Neural cell (in vitro differentiated cells): ENCODE measurements at regions not wholly inside any gene's neighbourhood (a gene's known extent, or its start where the extent isn't known, plus 50 kb on each side); places are given as distances from the start of the nearest gene placed in this dataset.

Experiments used
- H2AFZ ChIP-seq: fragments of 200-600, 300-800 bp; sonication (generic), shearing (Covaris generic); 2 replicates; pipeline ENCODE4 v1.6.0; 2014; ENCODE audit warnings: low read depth, mild to moderate bottlenecking, antibody characterized with exemption, low read length, moderate library complexity
- H3F3A ChIP-seq: fragments of 200-600 bp; shearing (Covaris generic); 2 replicates; pipeline ENCODE4 v1.6.1; 2016; ENCODE audit warnings: mild to moderate bottlenecking, moderate library complexity, mixed read lengths, antibody characterized with exemption, low read length; ENCODE audit not compliant: insufficient read depth, poor library complexity, severe bottlenecking
- H3K27ac ChIP-seq: fragments of 200-600, 300-800 bp; sonication (generic), shearing (Covaris generic); 2 replicates; pipeline ENCODE4 v1.5.1; 2014; ENCODE audit warnings: mild to moderate bottlenecking, low read length, moderate library complexity
- H3K27me3 ChIP-seq: fragments of 300-800, 200-600 bp; sonication (generic), shearing (Covaris generic); 2 replicates; pipeline ENCODE4 v1.6.0; 2014; ENCODE audit warnings: mild to moderate bottlenecking, low read depth, low read length, moderate library complexity; ENCODE audit not compliant: insufficient read depth
- H3K36me3 ChIP-seq: fragments of 300-800, 200-600 bp; sonication (generic), shearing (Covaris generic); 2 replicates; pipeline ENCODE4 v1.5.1; 2014; ENCODE audit warnings: mild to moderate bottlenecking, antibody characterized with exemption, low read length, moderate library complexity; ENCODE audit not compliant: insufficient read depth
- H3K4me2 ChIP-seq: fragments of 300-800, 200-600 bp; sonication (generic), shearing (Covaris generic); 2 replicates; pipeline ENCODE4 v1.6.0; 2014; ENCODE audit warnings: mild to moderate bottlenecking, low read length
- H3K4me3 ChIP-seq: fragments of 300-800, 200-600 bp; sonication (generic), shearing (Covaris generic); 2 replicates; pipeline ENCODE4 v1.5.1; 2014; ENCODE audit warnings: mild to moderate bottlenecking, low read length, moderate library complexity
- H3K79me2 ChIP-seq: fragments of 200-600 bp; shearing (Covaris generic); replicated peaks from 2 replicates; pipeline ENCODE4 v1.6.0; 2014; ENCODE audit warnings: mild to moderate bottlenecking, low read length, moderate library complexity; ENCODE audit not compliant: insufficient read depth
- H3K9ac ChIP-seq: fragments of 300-800, 200-600 bp; sonication (generic), shearing (Covaris generic); 2 replicates; pipeline ENCODE4 v1.6.1; 2016; ENCODE audit warnings: mild to moderate bottlenecking, low read length, mixed read lengths
- H3K9me2 ChIP-seq: fragments of 200-600 bp; shearing (Covaris generic); 2 replicates; pipeline ENCODE4 v1.6.1; 2016; ENCODE audit warnings: mild to moderate bottlenecking, low read length, mixed read lengths; ENCODE audit not compliant: insufficient read depth
- H3K9me3 ChIP-seq: fragments of 200-600, 300-800 bp; sonication (generic), shearing (Covaris generic); 2 replicates; pipeline ENCODE4 v1.6.1; 2016; ENCODE audit warnings: mild to moderate bottlenecking, mixed run types, low read length, moderate library complexity, mixed read lengths
- H4K20me1 ChIP-seq: fragments of 200-600 bp; shearing (Covaris generic); 2 replicates; pipeline ENCODE4 v1.6.1; 2016; ENCODE audit warnings: mild to moderate bottlenecking, mixed run types; ENCODE audit not compliant: insufficient read depth
- EP300 ChIP-seq: fragments of 450-650 bp; conservative IDR thresholded peaks from 2 replicates; pipeline ENCODE4 v1.6.1; 2014; ENCODE audit warnings: antibody characterized with exemption, mild to moderate bottlenecking, moderate library complexity; ENCODE audit not compliant: poor library complexity, severe bottlenecking
- EZH2 ChIP-seq: fragments of 200-600, 300-800 bp; shearing (Covaris generic), sonication (generic); IDR thresholded peaks from 2 replicates; pipeline ENCODE4 v1.6.1; 2014; ENCODE audit warnings: antibody characterized with exemption, low read length, borderline replicate concordance, mild to moderate bottlenecking; ENCODE audit not compliant: insufficient read depth, poor library complexity, severe bottlenecking
- MXI1 ChIP-seq: fragments of 450-650 bp; conservative IDR thresholded peaks from 2 replicates; pipeline ENCODE4 v1.6.1; 2014; ENCODE audit warnings: antibody characterized with exemption, mild to moderate bottlenecking; ENCODE audit not compliant: poor library complexity, severe bottlenecking
- POLR2AphosphoS5 ChIP-seq: IDR thresholded peaks from 2 replicates; pipeline ENCODE4 v1.6.1; 2012
- RAD21 ChIP-seq: fragments of 450-650 bp; conservative IDR thresholded peaks from 2 replicates; pipeline ENCODE4 v1.6.1; 2014; ENCODE audit warnings: antibody characterized with exemption, mild to moderate bottlenecking, moderate library complexity
- SMC3 ChIP-seq: fragments of 450-650 bp; conservative IDR thresholded peaks from 2 replicates; pipeline ENCODE4 v1.6.1; 2014; ENCODE audit warnings: antibody characterized with exemption, mild to moderate bottlenecking, moderate library complexity; ENCODE audit not compliant: poor library complexity
- TAF1 ChIP-seq: IDR thresholded peaks from 2 replicates; pipeline ENCODE4 v1.6.1; 2012; ENCODE audit warnings: low read depth
- TF ChIP-seq, protein P1 (sequence below): IDR thresholded peaks from 2 replicates; pipeline ENCODE4 v1.6.1; 2012; ENCODE audit warnings: borderline replicate concordance
- TF ChIP-seq, protein P2 (sequence below): fragments of 450-650 bp; IDR thresholded peaks from 2 replicates; pipeline ENCODE4 v1.5.1; 2014; ENCODE audit warnings: antibody characterized with exemption, mild to moderate bottlenecking, moderate library complexity; ENCODE audit not compliant: poor library complexity, severe bottlenecking

DNA sequence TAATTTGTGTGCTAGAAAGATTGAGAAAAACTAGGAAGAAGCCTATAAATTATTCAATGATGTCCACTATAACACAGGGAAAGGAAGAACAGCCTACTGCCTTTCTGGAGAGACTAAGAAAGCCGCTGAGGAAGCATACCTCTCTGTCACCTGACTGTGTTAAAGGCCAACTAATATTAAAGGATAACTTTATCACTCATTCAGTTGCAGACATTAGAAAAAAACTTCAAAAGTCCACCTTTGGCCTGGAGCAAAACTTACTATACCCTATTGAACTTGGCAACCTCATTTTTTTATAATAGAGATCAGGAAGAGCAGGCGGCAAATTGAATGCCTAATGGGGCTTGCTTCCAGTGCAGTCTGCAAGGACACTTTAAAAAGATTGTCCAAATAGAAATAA lies 309.5 kb upstream of the HSFY2 start:
- Histone ChIP-seq H3K79me2 (no peaks in the 10 kb centered on the region), H3K27ac (no peak overlapping the region), H3K4me3 (no peak overlapping the region), H3K36me3 (no peaks in the 10 kb centered on the region), H3K9ac (no peak overlapping the region), H3K4me2 (no peak overlapping the region), H3K9me2 (no peaks in the 10 kb centered on the region), H3F3A (no peaks in the 10 kb centered on the region), H3K27me3 (no peaks in the 10 kb centered on the region), H2AFZ (no peak overlapping the region), H4K20me1 (no peaks in the 10 kb centered on the region), H3K9me3 (no peaks in the 10 kb centered on the region)
- TF ChIP-seq POLR2AphosphoS5 (no peak), MXI1 (no peak), SMC3 (no peak), EZH2 (no peak), RAD21 (no peak), TAF1 (no peak), EP300 (no peak)
- TF ChIP-seq, protein P1, sequence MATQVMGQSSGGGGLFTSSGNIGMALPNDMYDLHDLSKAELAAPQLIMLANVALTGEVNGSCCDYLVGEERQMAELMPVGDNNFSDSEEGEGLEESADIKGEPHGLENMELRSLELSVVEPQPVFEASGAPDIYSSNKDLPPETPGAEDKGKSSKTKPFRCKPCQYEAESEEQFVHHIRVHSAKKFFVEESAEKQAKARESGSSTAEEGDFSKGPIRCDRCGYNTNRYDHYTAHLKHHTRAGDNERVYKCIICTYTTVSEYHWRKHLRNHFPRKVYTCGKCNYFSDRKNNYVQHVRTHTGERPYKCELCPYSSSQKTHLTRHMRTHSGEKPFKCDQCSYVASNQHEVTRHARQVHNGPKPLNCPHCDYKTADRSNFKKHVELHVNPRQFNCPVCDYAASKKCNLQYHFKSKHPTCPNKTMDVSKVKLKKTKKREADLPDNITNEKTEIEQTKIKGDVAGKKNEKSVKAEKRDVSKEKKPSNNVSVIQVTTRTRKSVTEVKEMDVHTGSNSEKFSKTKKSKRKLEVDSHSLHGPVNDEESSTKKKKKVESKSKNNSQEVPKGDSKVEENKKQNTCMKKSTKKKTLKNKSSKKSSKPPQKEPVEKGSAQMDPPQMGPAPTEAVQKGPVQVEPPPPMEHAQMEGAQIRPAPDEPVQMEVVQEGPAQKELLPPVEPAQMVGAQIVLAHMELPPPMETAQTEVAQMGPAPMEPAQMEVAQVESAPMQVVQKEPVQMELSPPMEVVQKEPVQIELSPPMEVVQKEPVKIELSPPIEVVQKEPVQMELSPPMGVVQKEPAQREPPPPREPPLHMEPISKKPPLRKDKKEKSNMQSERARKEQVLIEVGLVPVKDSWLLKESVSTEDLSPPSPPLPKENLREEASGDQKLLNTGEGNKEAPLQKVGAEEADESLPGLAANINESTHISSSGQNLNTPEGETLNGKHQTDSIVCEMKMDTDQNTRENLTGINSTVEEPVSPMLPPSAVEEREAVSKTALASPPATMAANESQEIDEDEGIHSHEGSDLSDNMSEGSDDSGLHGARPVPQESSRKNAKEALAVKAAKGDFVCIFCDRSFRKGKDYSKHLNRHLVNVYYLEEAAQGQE = no peak
- TF ChIP-seq, protein P2, sequence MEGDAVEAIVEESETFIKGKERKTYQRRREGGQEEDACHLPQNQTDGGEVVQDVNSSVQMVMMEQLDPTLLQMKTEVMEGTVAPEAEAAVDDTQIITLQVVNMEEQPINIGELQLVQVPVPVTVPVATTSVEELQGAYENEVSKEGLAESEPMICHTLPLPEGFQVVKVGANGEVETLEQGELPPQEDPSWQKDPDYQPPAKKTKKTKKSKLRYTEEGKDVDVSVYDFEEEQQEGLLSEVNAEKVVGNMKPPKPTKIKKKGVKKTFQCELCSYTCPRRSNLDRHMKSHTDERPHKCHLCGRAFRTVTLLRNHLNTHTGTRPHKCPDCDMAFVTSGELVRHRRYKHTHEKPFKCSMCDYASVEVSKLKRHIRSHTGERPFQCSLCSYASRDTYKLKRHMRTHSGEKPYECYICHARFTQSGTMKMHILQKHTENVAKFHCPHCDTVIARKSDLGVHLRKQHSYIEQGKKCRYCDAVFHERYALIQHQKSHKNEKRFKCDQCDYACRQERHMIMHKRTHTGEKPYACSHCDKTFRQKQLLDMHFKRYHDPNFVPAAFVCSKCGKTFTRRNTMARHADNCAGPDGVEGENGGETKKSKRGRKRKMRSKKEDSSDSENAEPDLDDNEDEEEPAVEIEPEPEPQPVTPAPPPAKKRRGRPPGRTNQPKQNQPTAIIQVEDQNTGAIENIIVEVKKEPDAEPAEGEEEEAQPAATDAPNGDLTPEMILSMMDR = no peak

DNA sequence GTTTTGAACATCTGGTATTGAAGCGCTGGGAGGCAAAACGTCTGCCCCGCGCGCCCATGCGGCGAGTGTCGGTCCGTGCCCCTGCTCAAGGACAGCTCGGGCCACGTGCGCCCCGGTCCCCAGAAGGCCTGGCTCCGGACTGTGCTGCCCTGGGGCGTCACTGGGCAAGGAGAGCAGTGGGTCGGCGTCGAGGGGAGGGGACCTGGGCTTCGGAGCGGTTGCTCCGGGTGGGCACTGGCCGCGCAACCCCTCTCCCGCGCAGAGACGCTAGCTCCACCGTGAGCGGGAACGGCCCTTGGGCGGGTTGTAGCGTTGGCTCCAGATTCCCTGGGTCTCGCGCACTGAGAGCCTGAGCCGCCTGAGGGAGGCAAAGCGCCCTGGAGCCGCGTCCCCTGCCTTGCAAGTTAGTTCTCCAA lies 304.2 kb upstream of the HSFY2 start:
- Histone ChIP-seq H3K27me3 (no peaks in the 10 kb centered on the region), H3K9ac (no peak overlapping the region), H4K20me1 (no peaks in the 10 kb centered on the region), H2AFZ (no peak overlapping the region), H3K4me2 (no peak overlapping the region), H3K36me3 (no peaks in the 10 kb centered on the region), H3K79me2 (no peaks in the 10 kb centered on the region), H3K9me2 (no peaks in the 10 kb centered on the region), H3K4me3 (no peak overlapping the region), H3K9me3 (no peaks in the 10 kb centered on the region), H3F3A (no peaks in the 10 kb centered on the region), H3K27ac (no peak overlapping the region)
- TF ChIP-seq MXI1 = no peak
- TF ChIP-seq RAD21 = no peak
- TF ChIP-seq POLR2AphosphoS5 = no peak
- TF ChIP-seq EZH2 = no peak
- TF ChIP-seq, protein P2 = no peak
- no peak for TF ChIP-seq EP300
- TF ChIP-seq TAF1 = no peak
- TF ChIP-seq, protein P1 = no peak
- no peak for TF ChIP-seq SMC3
